ENCODE measurements at regions not wholly inside any gene's neighbourhood (a gene's known extent, or its start where the extent isn't known, plus 50 kb on each side); places are given as distances from the start of the nearest gene placed in this dataset.
"Not testable (repeated sequence)": the region's sequence is repeated elsewhere in the genome, so short reads cannot be mapped to it uniquely, and the experiment has no call there.

GRCh38 chr17:59485946-59486345, 79.5 kb upstream of the DHX40 start:
- TF ChIP-seq POLR2A (IDR thresholded peaks at IDR 0.05; ENCODE audit: low read length) (no peak), GATA1 (IDR thresholded peaks at IDR 0.05; ENCODE audit: low read depth, low read length) (no peak)
- no peak for DNase-seq

- no peak for TF ChIP-seq GATA1 (IDR thresholded peaks at IDR 0.05; ENCODE audit: low read depth, low read length)
- TF ChIP-seq POLR2A (IDR thresholded peaks at IDR 0.05; ENCODE audit: low read length) = no peak
- DNase-seq = no peak
Measured at GRCh38 chr17:59487161-59487873, 78.1 kb upstream of the DHX40 start.

DNA sequence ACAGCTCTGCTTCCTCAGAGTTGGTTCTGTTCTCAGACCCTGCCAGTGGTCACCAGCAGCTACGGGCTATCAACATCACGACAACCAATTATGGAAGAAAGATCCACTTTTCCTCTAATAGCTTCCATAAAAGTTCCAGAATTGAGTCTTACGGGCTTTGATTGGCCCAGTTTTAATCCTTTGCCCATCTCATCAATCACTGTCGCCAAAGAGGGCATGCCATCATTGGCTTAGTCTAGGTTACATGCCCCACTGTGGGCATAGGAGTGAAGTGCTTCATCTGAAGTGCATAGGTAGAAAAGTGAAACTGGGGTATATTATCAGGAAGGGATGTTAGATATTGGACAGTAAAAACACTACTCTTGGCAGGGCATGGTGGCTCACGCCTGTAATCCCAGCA, 76.6 kb upstream of the DHX40 start:
- no peak for DNase-seq
- TF ChIP-seq POLR2A (IDR thresholded peaks at IDR 0.05; ENCODE audit: low read length) (no peak), GATA1 (IDR thresholded peaks at IDR 0.05; ENCODE audit: low read depth, low read length) (no peak)

DNA sequence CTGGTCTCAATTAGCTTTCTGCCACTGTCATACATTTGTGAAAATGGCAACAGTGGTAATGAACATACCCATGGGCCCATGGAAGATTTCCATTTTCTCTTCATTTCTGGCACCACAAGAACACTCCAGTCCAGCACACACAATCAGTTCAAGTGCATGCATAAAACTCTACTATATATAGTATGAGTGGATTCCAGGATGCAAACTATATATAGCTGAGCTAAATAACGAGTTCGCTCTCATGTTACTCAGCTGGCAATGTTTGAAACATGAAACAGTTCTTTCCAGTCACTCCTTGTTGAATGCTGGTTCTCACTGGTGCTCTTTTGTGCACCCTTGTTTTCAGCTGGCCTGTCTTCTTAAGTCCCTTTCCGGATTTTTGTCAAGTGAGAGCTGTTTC, 75.2 kb upstream of the DHX40 start:
- no peak for TF ChIP-seq POLR2A (IDR thresholded peaks at IDR 0.05; ENCODE audit: low read length)
- no peak for TF ChIP-seq GATA1 (IDR thresholded peaks at IDR 0.05; ENCODE audit: low read depth, low read length)
- DNase-seq = no peak

- TF ChIP-seq GATA1 (IDR thresholded peaks at IDR 0.05; ENCODE audit: low read depth, low read length) = no peak
- no peak for TF ChIP-seq POLR2A (IDR thresholded peaks at IDR 0.05; ENCODE audit: low read length)
- no peak for DNase-seq
Measured at GRCh38 chr17:59491353-59492090, 73.9 kb upstream of the DHX40 start.

DNA sequence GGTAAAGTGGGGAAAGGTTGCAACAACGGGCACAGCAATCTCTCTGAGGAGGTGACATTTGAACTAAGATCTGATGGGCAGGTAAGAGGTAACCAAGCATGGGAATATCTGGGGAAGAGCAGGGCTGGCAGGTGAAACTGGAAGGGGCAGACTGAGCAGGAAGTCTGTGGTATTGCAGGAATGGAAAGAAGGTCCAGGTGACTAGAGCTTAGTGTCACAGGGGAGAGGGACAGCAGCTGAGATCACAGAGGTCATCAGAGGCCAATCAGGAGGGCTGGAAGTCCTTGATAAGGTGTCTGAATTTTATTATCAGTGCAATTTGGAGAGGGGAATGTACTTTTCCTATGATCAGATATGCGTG, 73.3 kb upstream of the DHX40 start:
- TF ChIP-seq GATA1 (IDR thresholded peaks at IDR 0.05; ENCODE audit: low read depth, low read length) (no peak), POLR2A (IDR thresholded peaks at IDR 0.05; ENCODE audit: low read length) (no peak)
- DNase-seq = peak; percentile 20 to 54

DNA sequence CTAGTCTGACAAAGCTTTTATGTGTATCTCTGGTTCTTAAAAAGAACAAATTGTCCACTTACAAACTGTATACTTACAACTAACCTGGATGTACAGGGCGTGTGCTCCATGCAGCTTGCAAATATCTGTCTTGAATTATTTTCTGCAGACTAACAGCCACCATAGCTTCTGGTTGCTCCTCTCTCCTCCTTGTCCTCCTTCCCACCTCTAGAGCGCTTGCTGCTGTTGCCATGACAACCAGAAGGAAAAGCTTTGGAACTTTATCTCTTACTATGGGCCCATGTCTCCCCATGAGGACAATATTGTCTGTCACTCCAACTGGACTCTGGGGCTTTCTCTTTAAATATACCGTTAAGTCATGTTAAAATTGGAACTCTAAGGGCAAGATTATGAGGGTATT, 71.5 kb upstream of the DHX40 start:
- TF ChIP-seq POLR2A (IDR thresholded peaks at IDR 0.05; ENCODE audit: low read length) (no peak), GATA1 (IDR thresholded peaks at IDR 0.05; ENCODE audit: low read depth, low read length) (no peak)
- no peak for DNase-seq

DNA sequence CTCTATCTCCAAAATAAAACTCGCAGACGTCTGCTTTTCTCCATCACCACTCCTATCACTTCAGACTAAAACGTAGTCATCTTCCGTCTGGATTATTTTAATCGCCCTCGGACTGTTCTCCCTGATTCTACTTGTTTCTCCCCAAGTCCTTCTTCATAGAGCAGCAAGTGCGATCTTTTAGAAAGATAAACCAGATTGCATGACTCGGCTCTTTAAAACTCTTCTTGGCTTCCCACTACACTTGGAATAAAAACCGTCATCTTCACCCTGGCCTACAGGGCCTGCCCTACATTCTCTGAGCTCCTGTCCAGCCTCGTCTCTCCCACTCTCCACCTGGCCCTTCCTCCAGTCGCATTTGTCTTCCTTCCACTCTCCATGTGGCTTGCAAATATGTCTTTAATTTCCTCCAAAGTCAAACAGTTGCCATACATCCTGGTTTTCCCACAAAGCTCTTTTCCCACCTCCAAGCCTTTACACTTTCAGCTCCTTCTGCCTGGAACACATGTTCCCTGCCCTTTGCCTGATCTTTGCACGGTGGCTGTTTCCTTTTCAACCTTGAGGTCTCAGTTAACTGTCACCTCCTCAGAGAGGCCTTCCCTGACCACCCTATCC, 70.5 kb upstream of the DHX40 start:
- DNase-seq = no peak
- no peak for TF ChIP-seq POLR2A (IDR thresholded peaks at IDR 0.05; ENCODE audit: low read length)
- TF ChIP-seq GATA1 (IDR thresholded peaks at IDR 0.05; ENCODE audit: low read depth, low read length) = no peak

DNA sequence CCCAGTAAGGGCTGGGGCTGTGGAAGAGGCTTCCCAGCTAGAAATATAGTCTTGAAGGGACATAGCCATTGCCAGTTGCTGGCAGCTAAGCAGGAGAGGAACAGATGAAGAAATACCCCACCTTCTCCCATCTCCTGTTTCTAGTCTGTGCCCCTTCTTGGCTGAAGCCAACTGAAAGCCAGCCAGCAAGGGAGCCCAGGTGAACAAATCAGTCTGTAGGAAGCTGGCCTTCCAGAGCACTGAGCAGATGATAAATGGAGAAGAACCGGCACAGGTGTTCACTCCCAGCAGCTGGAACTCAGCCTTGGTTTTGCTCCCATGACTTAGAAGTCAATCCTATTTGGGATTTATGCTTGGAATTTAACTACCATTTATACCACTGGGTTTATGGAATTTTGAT, 69.2 kb upstream of the DHX40 start:
- no peak for DNase-seq
- TF ChIP-seq GATA1 (IDR thresholded peaks at IDR 0.05; ENCODE audit: low read depth, low read length) (no peak), POLR2A (IDR thresholded peaks at IDR 0.05; ENCODE audit: low read length) (no peak)

DNA sequence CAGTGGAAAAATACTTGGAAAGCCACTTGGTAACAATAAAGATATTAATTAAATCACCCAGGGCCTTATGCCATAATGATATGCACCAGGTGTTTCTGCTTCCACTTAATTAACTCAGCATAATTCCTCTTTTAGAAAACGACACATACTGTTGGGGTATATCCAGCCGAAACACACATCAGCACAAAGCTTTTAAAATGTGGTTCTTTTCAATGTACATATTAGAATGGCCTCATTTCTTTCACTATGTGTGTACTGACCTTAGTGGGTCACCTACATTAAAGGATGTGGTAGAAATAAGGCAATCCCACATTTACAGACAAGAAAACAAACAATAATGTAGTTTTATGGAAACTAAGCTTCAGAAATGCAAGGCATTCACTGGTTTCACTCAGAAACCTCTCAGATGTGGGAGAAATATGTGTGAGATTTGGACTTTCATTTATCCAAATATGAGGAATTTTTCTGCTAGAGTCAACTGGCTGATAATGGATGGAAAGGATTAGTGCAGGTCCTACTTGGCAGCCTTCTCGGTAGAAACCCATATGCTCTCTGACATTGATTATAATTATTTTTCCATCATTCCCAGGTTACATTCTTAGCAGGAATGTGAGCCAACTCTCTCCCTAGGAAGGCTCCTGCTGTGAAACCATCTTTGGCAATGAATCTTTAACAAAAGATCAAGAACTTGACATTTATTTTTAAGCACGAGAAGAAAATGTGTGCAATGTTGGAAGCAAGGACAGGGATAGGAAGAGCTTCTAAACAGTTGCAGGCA, 66.7 kb upstream of the DHX40 start:
- TF ChIP-seq POLR2A (IDR thresholded peaks at IDR 0.05; ENCODE audit: low read length) (no peak), GATA1 (IDR thresholded peaks at IDR 0.05; ENCODE audit: low read depth, low read length) (no peak)
- no peak for DNase-seq

GRCh38 chr17:59500086-59500655, 65.2 kb upstream of the DHX40 start:
- DNase-seq = not testable (repeated sequence)

DNA sequence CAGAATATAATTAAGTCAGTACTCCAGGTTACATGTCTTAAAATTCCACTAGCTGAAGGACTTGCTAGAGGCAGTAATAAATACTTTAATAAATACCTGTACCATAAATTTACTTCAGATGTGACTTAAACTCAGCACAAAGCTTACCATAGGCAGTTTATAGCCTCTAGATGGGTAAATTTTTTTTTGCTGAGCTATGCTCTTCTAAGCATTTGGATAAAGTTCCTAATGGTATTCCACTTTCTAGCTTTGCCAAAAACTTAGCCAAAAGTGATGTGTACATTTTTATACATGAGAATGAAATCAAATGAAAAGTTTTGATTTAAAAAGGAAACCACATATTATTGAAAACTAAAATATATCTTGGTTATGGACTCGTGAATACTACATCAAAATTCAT, 63.7 kb upstream of the DHX40 start:
- DNase-seq = no peak
- no peak for TF ChIP-seq POLR2A (IDR thresholded peaks at IDR 0.05; ENCODE audit: low read length)
- no peak for TF ChIP-seq GATA1 (IDR thresholded peaks at IDR 0.05; ENCODE audit: low read depth, low read length)

- no peak for DNase-seq
- no peak for TF ChIP-seq GATA1 (IDR thresholded peaks at IDR 0.05; ENCODE audit: low read depth, low read length)
- TF ChIP-seq POLR2A (IDR thresholded peaks at IDR 0.05; ENCODE audit: low read length) = no peak
Measured at GRCh38 chr17:59502800-59503199, 62.6 kb upstream of the DHX40 start.

DNA sequence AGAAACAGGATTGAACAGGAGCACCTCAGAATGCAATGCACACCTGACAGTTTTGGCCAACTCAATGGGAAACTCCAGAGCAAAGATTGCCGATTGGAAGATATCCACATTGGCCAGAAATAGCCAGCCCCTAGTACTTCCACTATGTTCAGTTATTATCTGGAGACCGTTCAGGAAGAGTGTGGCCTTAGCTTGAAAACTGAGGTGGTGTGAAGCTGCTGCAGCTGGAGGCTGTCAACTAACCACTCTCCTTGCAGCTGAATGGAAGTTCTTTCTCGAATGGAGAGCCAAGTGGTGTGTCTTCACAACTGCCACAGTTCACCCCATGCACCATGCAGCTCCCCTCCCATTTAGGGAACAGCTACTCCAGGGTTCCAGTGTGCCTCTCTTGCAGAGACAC, 61.9 kb upstream of the DHX40 start:
- DNase-seq = no peak
- TF ChIP-seq GATA1 (IDR thresholded peaks at IDR 0.05; ENCODE audit: low read depth, low read length) (no peak), POLR2A (IDR thresholded peaks at IDR 0.05; ENCODE audit: low read length) (no peak)

Measured in erythroblast (primary cell).